ENCODE measurements at regions not wholly inside any gene's neighbourhood (a gene's known extent, or its start where the extent isn't known, plus 50 kb on each side); places are given as distances from the start of the nearest gene placed in this dataset.

GRCh38 chr14:98298481-98299244 is 973.3 kb downstream of the BCL11B start:
- no peak for TF ChIP-seq CTCF (IDR thresholded peaks at IDR 0.05; ENCODE audit: insufficient read depth, missing control alignments)
- FAIRE-seq (no peak), DNase-seq (ENCODE audit: insufficient read length, low spot score) (no peak)

- no peak for TF ChIP-seq CTCF (IDR thresholded peaks at IDR 0.05; ENCODE audit: insufficient read depth, missing control alignments)
- FAIRE-seq = no peak
- no peak for DNase-seq (ENCODE audit: insufficient read length, low spot score)
These were observed 970.3 kb downstream of the BCL11B start for GRCh38 chr14:98301681-98302080.

GRCh38 chr14:98304574-98304973 is 967.4 kb downstream of the BCL11B start:
- DNase-seq (ENCODE audit: insufficient read length, low spot score) (no peak), FAIRE-seq (no peak)
- no peak for TF ChIP-seq CTCF (IDR thresholded peaks at IDR 0.05; ENCODE audit: insufficient read depth, missing control alignments)

- DNase-seq (ENCODE audit: insufficient read length, low spot score) (no peak), FAIRE-seq (no peak)
- TF ChIP-seq CTCF (IDR thresholded peaks at IDR 0.05; ENCODE audit: insufficient read depth, missing control alignments) = no peak
These were observed 962.4 kb downstream of the BCL11B start for GRCh38 chr14:98309591-98309990.

GRCh38 chr14:98312006-98312405 is 960.0 kb downstream of the BCL11B start:
- DNase-seq (ENCODE audit: insufficient read length, low spot score) (no peak), FAIRE-seq (no peak)
- no peak for TF ChIP-seq CTCF (IDR thresholded peaks at IDR 0.05; ENCODE audit: insufficient read depth, missing control alignments)

GRCh38 chr14:98321841-98322240 is 950.2 kb downstream of the BCL11B start:
- FAIRE-seq = no peak
- DNase-seq (ENCODE audit: insufficient read length, low spot score) = no peak
- TF ChIP-seq CTCF (IDR thresholded peaks at IDR 0.05; ENCODE audit: insufficient read depth, missing control alignments) = no peak

- TF ChIP-seq CTCF (IDR thresholded peaks at IDR 0.05; ENCODE audit: insufficient read depth, missing control alignments) = no peak
- FAIRE-seq (no peak), DNase-seq (ENCODE audit: insufficient read length, low spot score) (no peak)
These were observed 948.2 kb downstream of the BCL11B start for GRCh38 chr14:98323836-98324235.
